K562 (cell line): ENCODE measurements at regions not wholly inside any gene's neighbourhood (a gene's known extent, or its start where the extent isn't known, plus 50 kb on each side); places are given as distances from the start of the nearest gene placed in this dataset.

Experiments
- ATAC-seq: fragments of 200-7000 bp; cut with Tn5 transposase; 3 replicates; pipeline ENCODE4 v1.9.1; 2020; ENCODE audit warnings: moderate library complexity
- BruUV-seq: library from RNA; stranded (reverse); fragments of 400-500 nt; replicated peaks from 2 replicates; lab custom pipeline; 2021; lab: Mats Ljungman, UMichigan
- CTCF ChIA-PET: fragments of 300-600 bp; formaldehyde crosslinking; extraction: SDS; loops from one replicate; lab custom pipeline; 2021; ENCODE audit warnings: low intra/inter-chr PET ratio; lab: Yijun Ruan, JAX
- POLR2A ChIA-PET: fragments of 300-600, 350-650 bp; sonication (Branson Sonifier 250); formaldehyde crosslinking; extraction: SDS; loops from one replicate; lab custom pipeline; 2021; ENCODE audit warnings: antibody characterized with exemption, inconsistent platforms; lab: Yijun Ruan, JAX
- DNase-seq, 4 experiments: peaks; one replicate each; pipeline versions ENCODE4 v3.0.0 to v3.0.0-alpha.2; 2011 to 2018; ENCODE audit warnings: low spot score in 3 of 4, mixed read lengths in 3 of 4; ENCODE audit errors: extremely low read depth in 1 of 4
- FAIRE-seq: peaks from 2 replicates; lab custom pipeline; 2011; peaks lifted over from hg19 to GRCh38; lab: Jason Lieb, UNC
- H2AFZ ChIP-seq: 2 replicates; pipeline ENCODE4 v1.6.0; 2011; ENCODE audit warnings: low read depth, low read length, control low read depth, inconsistent platforms
- H3K27ac ChIP-seq: fragments of 200-600 bp; 3 replicates; pipeline ENCODE4 v1.8.0; 2011; ENCODE audit warnings: low read depth, mild to moderate bottlenecking, control low read depth, inconsistent platforms, low read length, moderate library complexity, mixed read lengths; ENCODE audit errors: extremely low read depth
- H3K27me3 ChIP-seq, 2 experiments: fragments of 300-600 bp in 1 of 2; 2 replicates in 1 of 2; 3 replicates in 1 of 2; pipeline versions ENCODE4 v1.6.0 to v1.8.0; 2011; ENCODE audit warnings: inconsistent platforms in 2 of 2, low read length in 2 of 2, mild to moderate bottlenecking in 1 of 2, mixed read lengths in 1 of 2, moderate library complexity in 1 of 2; ENCODE audit not compliant: control insufficient read depth in 2 of 2, insufficient read depth in 2 of 2
- H3K36me3 ChIP-seq: fragments of 300-600 bp; 3 replicates; pipeline ENCODE4 v1.8.0; 2011; ENCODE audit warnings: mild to moderate bottlenecking, low read length, inconsistent platforms; ENCODE audit not compliant: control insufficient read depth, insufficient read depth
- H3K4me1 ChIP-seq, 2 experiments: fragments of 200-600 bp in 1 of 2; replicated peaks in 1 of 2; 2 replicates in 1 of 2; 3 replicates in 1 of 2; pipeline versions ENCODE4 v1.5.1 to v1.8.0; 2011; ENCODE audit warnings: inconsistent platforms in 2 of 2, low read length in 2 of 2, mild to moderate bottlenecking in 1 of 2, mixed read lengths in 1 of 2, moderate library complexity in 1 of 2; ENCODE audit not compliant: control insufficient read depth in 2 of 2, insufficient read depth in 2 of 2
- H3K4me2 ChIP-seq: 2 replicates; pipeline ENCODE4 v1.6.1; 2011; ENCODE audit warnings: low read length, control low read depth, inconsistent platforms, mixed read lengths; ENCODE audit not compliant: insufficient read depth
- H3K4me3 ChIP-seq: fragments of 200-600 bp; sonication (generic), shearing (Covaris generic); 2 replicates; pipeline ENCODE4 v1.5.1; 2016; ENCODE audit warnings: control low read depth, inconsistent platforms
- H3K79me2 ChIP-seq: fragments of 200-600 bp; 3 replicates; pipeline ENCODE4 v1.8.0; 2011; ENCODE audit warnings: low read length, inconsistent platforms; ENCODE audit not compliant: control insufficient read depth, insufficient read depth
- H3K9ac ChIP-seq, 2 experiments: 2 replicates each; pipeline versions ENCODE4 v1.6.0 to v1.6.1; 2011; ENCODE audit warnings: low read depth in 2 of 2, low read length in 2 of 2, control low read depth in 1 of 2, inconsistent platforms in 1 of 2, mild to moderate bottlenecking in 1 of 2, mixed read lengths in 1 of 2; ENCODE audit not compliant: insufficient read depth in 1 of 2
- H3K9me1 ChIP-seq: one replicate; pipeline ENCODE4 v1.6.0; 2011; ENCODE audit warnings: inconsistent platforms, mild to moderate bottlenecking, low read length, moderate library complexity; ENCODE audit not compliant: control insufficient read depth, insufficient read depth
- H3K9me3 ChIP-seq: replicated peaks from 2 replicates; pipeline ENCODE4 v1.5.1; 2011; ENCODE audit warnings: low read depth, low read length, inconsistent platforms; ENCODE audit not compliant: control insufficient read depth, insufficient read depth
- H4K20me1 ChIP-seq: replicated peaks from 2 replicates; pipeline ENCODE4 v1.6.1; 2011; ENCODE audit warnings: low read length, inconsistent platforms, mixed read lengths; ENCODE audit not compliant: control insufficient read depth, insufficient read depth
- BACH1 ChIP-seq: fragments of 200-800 bp; sonication (Bioruptor generic); IDR thresholded peaks from 2 replicates; pipeline ENCODE4 v1.6.1; 2016; ENCODE audit warnings: missing genetic modification characterization, missing compliant biosample characterization
- GTF2E2 ChIP-seq: fragments of 200-800 bp; sonication (Bioruptor generic); IDR thresholded peaks from 2 replicates; pipeline ENCODE4 v1.6.1; 2016; ENCODE audit warnings: missing genetic modification characterization, missing compliant biosample characterization
- NFIX ChIP-seq: fragments of 250-450 bp; sonication (Bioruptor Pico); IDR thresholded peaks from 2 replicates; pipeline ENCODE4 v1.4.0; 2020; ENCODE audit warnings: low read depth, mild to moderate bottlenecking, moderate library complexity
- POLR2AphosphoS5 ChIP-seq: IDR thresholded peaks from 2 replicates; pipeline ENCODE4 v1.6.1; 2011; ENCODE audit warnings: mild to moderate bottlenecking, low read depth, low read length, moderate library complexity; ENCODE audit not compliant: control insufficient read depth, insufficient read depth
- ZNF780A ChIP-seq: fragments of 250-450 bp; sonication (Bioruptor Pico); IDR thresholded peaks from 2 replicates; pipeline ENCODE4 v1.5.0; 2021; ENCODE audit warnings: mild to moderate bottlenecking
- ZNF79 ChIP-seq: fragments of 250-450 bp; sonication (Bioruptor Pico); IDR thresholded peaks from 2 replicates; pipeline ENCODE4 v1.4.0; 2020; ENCODE audit warnings: low read depth, mild to moderate bottlenecking, moderate library complexity
- WGBS: fragments of 100-300 bp; shearing (Covaris generic); methylation state at CpG from one replicate; pipeline ENCODE4 v1.1.6; 2016; ENCODE audit warnings: low coverage, mixed read lengths; ENCODE audit not compliant: insufficient coverage; ENCODE audit errors: missing lambda C conversion rate; 5-methylcytosine and 5-hydroxymethylcytosine counted together
- in situ Hi-C: fragments of 300-500 bp; cut with MboI; formaldehyde crosslinking; loops from 4 replicates; pipeline ENCODE4 v1.15.0; 2018; ENCODE audit warnings: inconsistent platforms, mixed read lengths
- intact Hi-C: fragments of 100-400 bp; cut with micrococcal nuclease; formaldehyde crosslinking; loops from 2 replicates; pipeline ENCODE4 v1.14.2; 2022
- TF ChIP-seq, protein P1 (sequence below): fragments of 450-650 bp; IDR thresholded peaks from 2 replicates; pipeline ENCODE4 v1.6.1; 2016; ENCODE audit warnings: mild to moderate bottlenecking, moderate library complexity

DNA sequence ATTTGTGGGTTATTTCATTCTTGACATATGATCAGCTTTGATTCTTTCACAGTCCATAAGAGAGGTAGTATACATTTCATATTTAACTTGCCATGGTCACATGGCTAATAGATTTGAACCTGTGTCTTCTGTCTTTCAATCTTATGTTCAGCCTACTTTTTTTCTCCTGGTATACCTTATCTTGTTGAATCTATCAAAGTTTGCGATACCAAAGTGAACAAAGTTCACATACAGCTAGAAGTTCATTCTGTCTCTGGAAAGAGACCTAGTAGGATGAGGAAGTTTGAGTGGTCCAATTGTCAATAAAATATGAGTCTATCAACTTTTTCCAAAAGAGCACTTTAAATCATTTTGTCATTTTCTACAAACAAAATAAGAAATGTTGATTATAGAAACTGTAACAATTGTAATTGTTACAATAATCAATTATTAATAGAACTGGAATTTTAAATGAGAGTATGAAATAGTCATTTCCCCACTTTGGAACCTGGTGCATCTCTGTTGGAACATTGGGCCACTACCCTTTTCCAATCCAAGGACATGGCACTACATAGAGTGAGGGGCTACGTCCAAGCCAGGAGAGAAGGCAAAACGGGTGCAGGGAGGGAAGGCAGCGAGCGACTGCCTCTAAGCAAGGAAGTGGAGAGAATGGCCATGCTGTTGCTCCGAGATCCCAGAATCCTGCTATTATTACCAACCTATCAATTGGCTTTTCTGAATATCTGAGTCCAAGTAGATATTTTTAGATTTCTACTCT, 194.2 kb upstream of the FOXQ1 start:
- FAIRE-seq: no peak
- no TSS peak for BruUV-seq
- H3K9ac ChIP-seq: no peak overlapping the region

More for the DNA sequence above, 194.2 kb upstream of the FOXQ1 start:
- POLR2A ChIA-PET: no interaction called here
- no peak for TF ChIP-seq ZNF79 (CRISPR knock-in tag)
- TF ChIP-seq NFIX: no peak
- TF ChIP-seq, protein P1, sequence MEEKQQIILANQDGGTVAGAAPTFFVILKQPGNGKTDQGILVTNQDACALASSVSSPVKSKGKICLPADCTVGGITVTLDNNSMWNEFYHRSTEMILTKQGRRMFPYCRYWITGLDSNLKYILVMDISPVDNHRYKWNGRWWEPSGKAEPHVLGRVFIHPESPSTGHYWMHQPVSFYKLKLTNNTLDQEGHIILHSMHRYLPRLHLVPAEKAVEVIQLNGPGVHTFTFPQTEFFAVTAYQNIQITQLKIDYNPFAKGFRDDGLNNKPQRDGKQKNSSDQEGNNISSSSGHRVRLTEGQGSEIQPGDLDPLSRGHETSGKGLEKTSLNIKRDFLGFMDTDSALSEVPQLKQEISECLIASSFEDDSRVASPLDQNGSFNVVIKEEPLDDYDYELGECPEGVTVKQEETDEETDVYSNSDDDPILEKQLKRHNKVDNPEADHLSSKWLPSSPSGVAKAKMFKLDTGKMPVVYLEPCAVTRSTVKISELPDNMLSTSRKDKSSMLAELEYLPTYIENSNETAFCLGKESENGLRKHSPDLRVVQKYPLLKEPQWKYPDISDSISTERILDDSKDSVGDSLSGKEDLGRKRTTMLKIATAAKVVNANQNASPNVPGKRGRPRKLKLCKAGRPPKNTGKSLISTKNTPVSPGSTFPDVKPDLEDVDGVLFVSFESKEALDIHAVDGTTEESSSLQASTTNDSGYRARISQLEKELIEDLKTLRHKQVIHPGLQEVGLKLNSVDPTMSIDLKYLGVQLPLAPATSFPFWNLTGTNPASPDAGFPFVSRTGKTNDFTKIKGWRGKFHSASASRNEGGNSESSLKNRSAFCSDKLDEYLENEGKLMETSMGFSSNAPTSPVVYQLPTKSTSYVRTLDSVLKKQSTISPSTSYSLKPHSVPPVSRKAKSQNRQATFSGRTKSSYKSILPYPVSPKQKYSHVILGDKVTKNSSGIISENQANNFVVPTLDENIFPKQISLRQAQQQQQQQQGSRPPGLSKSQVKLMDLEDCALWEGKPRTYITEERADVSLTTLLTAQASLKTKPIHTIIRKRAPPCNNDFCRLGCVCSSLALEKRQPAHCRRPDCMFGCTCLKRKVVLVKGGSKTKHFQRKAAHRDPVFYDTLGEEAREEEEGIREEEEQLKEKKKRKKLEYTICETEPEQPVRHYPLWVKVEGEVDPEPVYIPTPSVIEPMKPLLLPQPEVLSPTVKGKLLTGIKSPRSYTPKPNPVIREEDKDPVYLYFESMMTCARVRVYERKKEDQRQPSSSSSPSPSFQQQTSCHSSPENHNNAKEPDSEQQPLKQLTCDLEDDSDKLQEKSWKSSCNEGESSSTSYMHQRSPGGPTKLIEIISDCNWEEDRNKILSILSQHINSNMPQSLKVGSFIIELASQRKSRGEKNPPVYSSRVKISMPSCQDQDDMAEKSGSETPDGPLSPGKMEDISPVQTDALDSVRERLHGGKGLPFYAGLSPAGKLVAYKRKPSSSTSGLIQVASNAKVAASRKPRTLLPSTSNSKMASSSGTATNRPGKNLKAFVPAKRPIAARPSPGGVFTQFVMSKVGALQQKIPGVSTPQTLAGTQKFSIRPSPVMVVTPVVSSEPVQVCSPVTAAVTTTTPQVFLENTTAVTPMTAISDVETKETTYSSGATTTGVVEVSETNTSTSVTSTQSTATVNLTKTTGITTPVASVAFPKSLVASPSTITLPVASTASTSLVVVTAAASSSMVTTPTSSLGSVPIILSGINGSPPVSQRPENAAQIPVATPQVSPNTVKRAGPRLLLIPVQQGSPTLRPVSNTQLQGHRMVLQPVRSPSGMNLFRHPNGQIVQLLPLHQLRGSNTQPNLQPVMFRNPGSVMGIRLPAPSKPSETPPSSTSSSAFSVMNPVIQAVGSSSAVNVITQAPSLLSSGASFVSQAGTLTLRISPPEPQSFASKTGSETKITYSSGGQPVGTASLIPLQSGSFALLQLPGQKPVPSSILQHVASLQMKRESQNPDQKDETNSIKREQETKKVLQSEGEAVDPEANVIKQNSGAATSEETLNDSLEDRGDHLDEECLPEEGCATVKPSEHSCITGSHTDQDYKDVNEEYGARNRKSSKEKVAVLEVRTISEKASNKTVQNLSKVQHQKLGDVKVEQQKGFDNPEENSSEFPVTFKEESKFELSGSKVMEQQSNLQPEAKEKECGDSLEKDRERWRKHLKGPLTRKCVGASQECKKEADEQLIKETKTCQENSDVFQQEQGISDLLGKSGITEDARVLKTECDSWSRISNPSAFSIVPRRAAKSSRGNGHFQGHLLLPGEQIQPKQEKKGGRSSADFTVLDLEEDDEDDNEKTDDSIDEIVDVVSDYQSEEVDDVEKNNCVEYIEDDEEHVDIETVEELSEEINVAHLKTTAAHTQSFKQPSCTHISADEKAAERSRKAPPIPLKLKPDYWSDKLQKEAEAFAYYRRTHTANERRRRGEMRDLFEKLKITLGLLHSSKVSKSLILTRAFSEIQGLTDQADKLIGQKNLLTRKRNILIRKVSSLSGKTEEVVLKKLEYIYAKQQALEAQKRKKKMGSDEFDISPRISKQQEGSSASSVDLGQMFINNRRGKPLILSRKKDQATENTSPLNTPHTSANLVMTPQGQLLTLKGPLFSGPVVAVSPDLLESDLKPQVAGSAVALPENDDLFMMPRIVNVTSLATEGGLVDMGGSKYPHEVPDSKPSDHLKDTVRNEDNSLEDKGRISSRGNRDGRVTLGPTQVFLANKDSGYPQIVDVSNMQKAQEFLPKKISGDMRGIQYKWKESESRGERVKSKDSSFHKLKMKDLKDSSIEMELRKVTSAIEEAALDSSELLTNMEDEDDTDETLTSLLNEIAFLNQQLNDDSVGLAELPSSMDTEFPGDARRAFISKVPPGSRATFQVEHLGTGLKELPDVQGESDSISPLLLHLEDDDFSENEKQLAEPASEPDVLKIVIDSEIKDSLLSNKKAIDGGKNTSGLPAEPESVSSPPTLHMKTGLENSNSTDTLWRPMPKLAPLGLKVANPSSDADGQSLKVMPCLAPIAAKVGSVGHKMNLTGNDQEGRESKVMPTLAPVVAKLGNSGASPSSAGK: no peak
- no peak for TF ChIP-seq POLR2AphosphoS5
- TF ChIP-seq ZNF780A (CRISPR knock-in tag): no peak
- TF ChIP-seq BACH1 (tag): no peak
- no peak for TF ChIP-seq GTF2E2
- no peaks in the 10 kb centered on the region for H3K9me3 ChIP-seq
- H3K4me1 ChIP-seq: no peaks in the 10 kb centered on the region
- H3K27ac ChIP-seq: no peak overlapping the region
- intact Hi-C loops: no loop called here
- CTCF ChIA-PET: no interaction called here
- DNase-seq (no peak), ATAC-seq (no peak)
- in situ Hi-C loops: no loop called here
- peaks cover 0 to 2% of the 10 kb centered on the region in 2 experiments; a peak in 1 of 5 replicates for H3K27me3 ChIP-seq
- no peaks in the 10 kb centered on the region for H3K36me3 ChIP-seq
- WGBS: 0% methylated on average over 6 of the region's 6 CpGs
- no peaks in the 10 kb centered on the region for H3K79me2 ChIP-seq
- H2AFZ ChIP-seq: no peak overlapping the region
- H4K20me1 ChIP-seq: no peaks in the 10 kb centered on the region
- no peak overlapping the region for H3K4me3 ChIP-seq
- no peaks in the 10 kb centered on the region for H3K9me1 ChIP-seq
- no peak overlapping the region for H3K4me2 ChIP-seq
